CD4-positive, alpha-beta memory T cell (primary cell): ENCODE measurements at regions not wholly inside any gene's neighbourhood (a gene's known extent, or its start where the extent isn't known, plus 50 kb on each side); places are given as distances from the start of the nearest gene placed in this dataset.
"Not testable (repeated sequence)": the region's sequence is repeated elsewhere in the genome, so short reads cannot be mapped to it uniquely, and the experiment has no call there.

ENCODE experiments used
- CTCF ChIA-PET: fragments of 350-600 bp; sonication (Branson Sonifier 250); formaldehyde crosslinking; loops from one replicate; lab custom pipeline; 2021; ENCODE audit warnings: inconsistent platforms; ENCODE audit not compliant: partially characterized antibody; lab: Charles Lee
- POLR2A ChIA-PET: fragments of 350-600 bp; sonication (Branson Sonifier 250); formaldehyde crosslinking; loops from one replicate; lab custom pipeline; 2021; ENCODE audit not compliant: partially characterized antibody; lab: Charles Lee
- DNase-seq, 5 donors: peaks; one replicate each; pipeline versions ENCODE4 v3.0.0 to v3.0.0-alpha.2; 2020 to 2022; ENCODE audit warnings: mixed read lengths in 1 of 5
- H3K27ac ChIP-seq: one replicate; pipeline ENCODE4 v1.7.0; 2013; ENCODE audit warnings: low read depth, low read length
- H3K27me3 ChIP-seq: 2 replicates; pipeline ENCODE4 v1.7.0; 2013; ENCODE audit warnings: mild to moderate bottlenecking, low read length, moderate library complexity; ENCODE audit not compliant: insufficient read depth
- H3K36me3 ChIP-seq: 2 replicates; pipeline ENCODE4 v1.7.0; 2013; ENCODE audit warnings: mild to moderate bottlenecking, low read length, moderate library complexity; ENCODE audit not compliant: insufficient read depth
- H3K4me1 ChIP-seq: 2 replicates; pipeline ENCODE4 v1.7.0; 2013; ENCODE audit warnings: mild to moderate bottlenecking, low read length, moderate library complexity; ENCODE audit not compliant: insufficient read depth
- H3K4me3 ChIP-seq, 2 donors: one replicate each; pipeline ENCODE4 v1.7.0; 2013; ENCODE audit warnings: low read length in 2 of 2, mild to moderate bottlenecking in 1 of 2
- H3K9me3 ChIP-seq, 2 donors: one replicate each; pipeline ENCODE4 v1.7.0; 2013; ENCODE audit warnings: low read length in 2 of 2, control low read depth in 1 of 2; ENCODE audit not compliant: control insufficient read depth in 1 of 2
- H3K27ac Mint-ChIP-seq, 7 donors: one replicate each; pipeline ENCODE4 v1.8.0; 2020 to 2021; ENCODE audit warnings: mixed read lengths in 7 of 7, mild to moderate bottlenecking in 6 of 7, inconsistent platforms in 3 of 7, moderate library complexity in 3 of 7
- H3K27me3 Mint-ChIP-seq, 2 donors: one replicate each; pipeline ENCODE4 v1.8.0; 2020 to 2021; ENCODE audit warnings: mixed read lengths in 2 of 2
- H3K36me3 Mint-ChIP-seq, 2 donors: one replicate each; pipeline ENCODE4 v1.8.0; 2020 to 2021; ENCODE audit warnings: mixed read lengths in 2 of 2, inconsistent platforms in 1 of 2, mild to moderate bottlenecking in 1 of 2
- H3K4me1 Mint-ChIP-seq, 4 donors: one replicate each; pipeline ENCODE4 v1.8.0; 2020 to 2021; ENCODE audit warnings: mixed read lengths in 4 of 4, mild to moderate bottlenecking in 1 of 4
- H3K4me3 Mint-ChIP-seq, 8 donors: one replicate each; pipeline ENCODE4 v1.8.0; 2020 to 2021; ENCODE audit warnings: mixed read lengths in 8 of 8, mild to moderate bottlenecking in 7 of 8, moderate library complexity in 6 of 8, inconsistent platforms in 3 of 8
- H3K9me3 Mint-ChIP-seq, 8 donors: one replicate each; pipeline ENCODE4 v1.8.0; 2020 to 2021; ENCODE audit warnings: mixed read lengths in 8 of 8, mild to moderate bottlenecking in 5 of 8, inconsistent platforms in 3 of 8, moderate library complexity in 1 of 8
- intact Hi-C: fragments of 100-400 bp; cut with micrococcal nuclease; formaldehyde crosslinking; loops from one replicate; pipeline ENCODE4 v1.15.1; 2023

DNA sequence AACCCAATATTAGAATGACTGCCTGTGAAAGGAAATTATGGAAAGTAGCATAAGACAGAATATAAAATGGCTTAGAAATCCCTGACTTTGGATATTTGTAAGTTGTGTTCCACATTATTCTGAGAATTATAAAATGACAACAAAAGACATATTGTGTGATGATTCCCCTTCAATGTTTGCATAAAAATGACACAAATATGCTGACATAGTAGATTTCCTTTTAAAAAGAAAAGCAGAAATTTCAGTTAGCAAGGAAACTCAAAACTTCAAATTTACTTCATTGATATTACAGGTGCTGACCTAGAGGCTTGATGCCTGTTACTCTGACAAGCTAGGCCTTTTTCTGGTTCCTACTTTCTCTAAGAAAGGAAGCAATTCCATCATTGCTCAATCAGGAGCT lies 816.9 kb upstream of the HS3ST5 start:
- Histone ChIP-seq H3K9me3 (no peaks in the 10 kb centered on the region), H3K4me1 (no peaks in the 10 kb centered on the region), H3K27ac (no peak overlapping the region), H3K4me3 (no peak overlapping the region), H3K27me3 (no peaks in the 10 kb centered on the region), H3K36me3 (no peaks in the 10 kb centered on the region)
- no peak overlapping the region for H3K27ac Mint-ChIP-seq
- no peaks in the 10 kb centered on the region for H3K36me3 Mint-ChIP-seq
- H3K27me3 Mint-ChIP-seq, result no peaks in the 10 kb centered on the region
- ChIA-PET CTCF (no interaction called here), POLR2A (no interaction called here)
- peaks cover 2 to 20% (median 8%) of the 10 kb centered on the region in 8 donors for H3K9me3 Mint-ChIP-seq
- intact Hi-C loops, result no loop called here
- no peak overlapping the region for H3K4me3 Mint-ChIP-seq
- H3K4me1 Mint-ChIP-seq, result no peaks in the 10 kb centered on the region
- no peak for DNase-seq

DNA sequence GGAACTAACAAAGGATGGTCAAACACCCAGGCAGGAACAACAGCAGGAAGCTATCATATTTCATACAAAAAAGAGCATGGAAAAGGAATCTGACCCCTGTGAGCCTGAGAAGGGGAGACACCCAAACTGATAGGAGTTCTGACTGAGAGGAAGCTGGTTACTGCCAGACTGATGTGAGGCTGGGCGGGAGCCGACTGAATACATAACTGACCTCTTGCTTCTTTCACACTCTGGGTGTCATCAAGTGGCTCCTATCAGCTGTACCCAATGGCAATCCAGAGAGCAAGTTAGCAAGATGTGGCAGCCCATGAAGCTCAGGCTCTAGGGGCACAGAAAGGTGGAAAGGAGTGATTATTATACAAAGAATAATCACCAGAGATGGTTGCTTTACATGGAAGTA lies 795.1 kb upstream of the HS3ST5 start:
- Mint-ChIP-seq H3K36me3 (no peaks in the 10 kb centered on the region), H3K27me3 (no peaks in the 10 kb centered on the region), H3K9me3 (peaks cover 0 to 9% (median 2%) of the 10 kb centered on the region in 8 donors), H3K4me1 (no peaks in the 10 kb centered on the region), H3K27ac (no peak overlapping the region), H3K4me3 (no peak overlapping the region)
- Histone ChIP-seq H3K9me3 (no peaks in the 10 kb centered on the region), H3K4me3 (no peak overlapping the region), H3K36me3 (no peaks in the 10 kb centered on the region), H3K27ac (no peak overlapping the region), H3K27me3 (no peaks in the 10 kb centered on the region), H3K4me1 (no peaks in the 10 kb centered on the region)
- no peak for DNase-seq
- ChIA-PET CTCF (interaction anchor here (1.2 kb wide), 1 partner anchor 10 kb away, joined by 3 read pairs; no protein-coding TSS in a partner anchor), POLR2A (no interaction called here)
- intact Hi-C loops, result no loop called here

GRCh38 chr6:115133790-115134189 lies 791.0 kb upstream of the HS3ST5 start:
- Histone ChIP-seq H3K27me3 (no peaks in the 10 kb centered on the region), H3K4me1 (no peaks in the 10 kb centered on the region), H3K9me3 (peaks cover 0 to 5% of the 10 kb centered on the region in 2 donors), H3K4me3 (no peak overlapping the region), H3K27ac (no peak overlapping the region), H3K36me3 (no peaks in the 10 kb centered on the region)
- Mint-ChIP-seq H3K4me1 (no peaks in the 10 kb centered on the region), H3K27me3 (no peaks in the 10 kb centered on the region), H3K27ac (no peak overlapping the region), H3K9me3 (peaks cover 0 to 12% (median under 1%) of the 10 kb centered on the region in 8 donors), H3K36me3 (no peaks in the 10 kb centered on the region), H3K4me3 (no peak overlapping the region)
- intact Hi-C loops, result no loop called here
- CTCF ChIA-PET, result no interaction called here
- DNase-seq, result no peak
- POLR2A ChIA-PET, result no interaction called here

- Histone ChIP-seq H3K36me3 (no peaks in the 10 kb centered on the region), H3K4me1 (no peaks in the 10 kb centered on the region), H3K27ac (no peak overlapping the region), H3K9me3 (peaks cover 0 to 5% of the 10 kb centered on the region in 2 donors), H3K4me3 (no peak overlapping the region), H3K27me3 (no peaks in the 10 kb centered on the region)
- intact Hi-C loops, result no loop called here
- CTCF ChIA-PET, result no interaction called here
- H3K4me3 Mint-ChIP-seq, result peak overlapping the region in 1 of 8 donors; percentile 42
- POLR2A ChIA-PET, result no interaction called here
- H3K9me3 Mint-ChIP-seq, result peaks cover 0 to 8% (median under 1%) of the 10 kb centered on the region in 8 donors
- H3K27ac Mint-ChIP-seq, result no peak overlapping the region
- DNase-seq, result no peak
- H3K27me3 Mint-ChIP-seq, result no peaks in the 10 kb centered on the region
- no peaks in the 10 kb centered on the region for H3K36me3 Mint-ChIP-seq
- H3K4me1 Mint-ChIP-seq, result no peaks in the 10 kb centered on the region
Measured at GRCh38 chr6:115131709-115132490, 789.1 kb upstream of the HS3ST5 start.

DNA sequence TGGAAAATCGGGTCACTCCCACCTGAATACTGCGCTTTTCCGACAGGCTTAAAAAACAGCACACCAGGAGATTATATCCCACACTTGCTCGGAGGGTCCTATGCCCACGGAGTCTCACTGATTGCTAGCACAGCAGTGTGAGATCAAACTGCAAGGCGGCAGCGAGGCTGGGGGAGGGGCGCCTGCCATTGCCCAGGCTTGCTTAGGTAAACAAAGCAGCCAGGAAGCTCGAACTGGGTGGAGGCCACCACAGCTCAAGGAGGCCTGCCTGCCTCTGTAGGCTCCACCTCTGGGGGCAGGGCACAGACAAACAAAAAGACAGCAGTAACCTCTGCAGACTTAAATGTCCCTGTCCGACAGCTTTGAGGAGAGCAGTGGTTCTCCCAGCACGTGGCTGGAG lies 778.7 kb upstream of the HS3ST5 start:
- DNase-seq, intact Hi-C loops, H3K27me3 ChIP-seq, H3K4me3 ChIP-seq, H3K27ac ChIP-seq, H3K36me3 ChIP-seq, H3K36me3 Mint-ChIP-seq, H3K4me3 Mint-ChIP-seq, CTCF ChIA-PET, H3K27me3 Mint-ChIP-seq, POLR2A ChIA-PET, H3K27ac Mint-ChIP-seq, H3K4me1 Mint-ChIP-seq, H3K9me3 ChIP-seq, H3K4me1 ChIP-seq: not testable (repeated sequence)
- peaks cover 0 to 12% (median 2%) of the 10 kb centered on the region in 8 donors for H3K9me3 Mint-ChIP-seq

DNA sequence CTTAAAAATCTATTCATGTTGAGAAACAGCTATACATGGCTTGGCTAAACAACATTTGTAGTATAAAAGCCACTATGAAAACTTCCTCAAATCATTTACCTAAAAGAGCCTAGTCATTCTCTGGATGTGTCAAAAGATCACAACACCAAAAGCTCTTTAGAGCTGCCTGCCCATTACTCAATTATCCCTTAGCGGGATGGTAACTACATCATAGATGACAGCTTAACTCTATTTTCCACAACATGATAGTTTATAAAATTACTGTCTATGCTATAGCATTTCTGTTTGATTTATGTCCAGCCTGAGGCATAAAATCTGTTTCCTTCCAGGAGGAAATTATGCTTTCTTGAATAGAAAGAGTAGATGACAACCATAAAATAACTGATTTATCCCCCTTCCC lies 777.6 kb upstream of the HS3ST5 start:
- H3K27me3 Mint-ChIP-seq, result no peaks in the 10 kb centered on the region
- CTCF ChIA-PET, result no interaction called here
- no peak overlapping the region for H3K4me3 ChIP-seq
- H3K27ac ChIP-seq, result no peak overlapping the region
- no peaks in the 10 kb centered on the region for H3K4me1 Mint-ChIP-seq
- H3K27ac Mint-ChIP-seq, result no peak overlapping the region
- H3K36me3 Mint-ChIP-seq, result no peaks in the 10 kb centered on the region
- H3K36me3 ChIP-seq, result no peaks in the 10 kb centered on the region
- intact Hi-C loops, result no loop called here
- no peaks in the 10 kb centered on the region for H3K9me3 ChIP-seq
- DNase-seq, result no peak
- no peaks in the 10 kb centered on the region for H3K27me3 ChIP-seq
- H3K9me3 Mint-ChIP-seq, result peaks cover 0 to 12% (median 2%) of the 10 kb centered on the region in 8 donors
- POLR2A ChIA-PET, result no interaction called here
- no peaks in the 10 kb centered on the region for H3K4me1 ChIP-seq
- H3K4me3 Mint-ChIP-seq, result no peak overlapping the region

DNA sequence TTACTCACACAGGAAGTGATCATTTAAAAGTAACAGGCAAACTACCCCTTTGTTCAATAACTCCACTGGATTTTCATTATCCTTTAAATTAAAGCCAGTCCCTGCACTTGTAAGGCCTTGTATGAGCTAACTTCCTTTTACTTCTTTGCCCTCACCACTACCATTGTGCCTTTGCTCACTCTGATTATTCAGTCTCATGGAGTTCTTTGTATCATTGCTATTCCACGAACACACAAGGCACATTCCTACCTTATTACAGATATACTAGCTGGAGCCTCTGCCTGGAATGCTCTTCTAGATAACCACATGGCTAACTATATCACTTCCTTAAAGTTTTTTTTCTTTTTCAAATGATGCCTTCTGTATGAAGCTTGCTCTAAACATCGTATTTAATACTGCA lies 748.6 kb upstream of the HS3ST5 start:
- no peak for DNase-seq
- ChIA-PET POLR2A (no interaction called here), CTCF (no interaction called here)
- Histone ChIP-seq H3K4me3 (no peak overlapping the region), H3K27ac (no peak overlapping the region), H3K4me1 (no peaks in the 10 kb centered on the region), H3K9me3 (no peaks in the 10 kb centered on the region), H3K36me3 (no peaks in the 10 kb centered on the region), H3K27me3 (no peaks in the 10 kb centered on the region)
- Mint-ChIP-seq H3K4me3 (no peak overlapping the region), H3K4me1 (no peaks in the 10 kb centered on the region), H3K27ac (no peak overlapping the region), H3K36me3 (no peaks in the 10 kb centered on the region), H3K9me3 (peaks cover 2 to 16% (median 7%) of the 10 kb centered on the region in 8 donors), H3K27me3 (no peaks in the 10 kb centered on the region)
- intact Hi-C loops, result no loop called here
